NCI-H226 (cell line): ENCODE measurements at regions not wholly inside any gene's neighbourhood (a gene's known extent, or its start where the extent isn't known, plus 50 kb on each side); places are given as distances from the start of the nearest gene placed in this dataset.
"Not testable (repeated sequence)": the region's sequence is repeated elsewhere in the genome, so short reads cannot be mapped to it uniquely, and the experiment has no call there.

Source experiments
- DNase-seq: peaks from one replicate; pipeline ENCODE4 v3.0.0-alpha.2; 2015

- DNase-seq, result not testable (repeated sequence)
Observed at GRCh38 chr15:85267158-85267857, 113.1 kb upstream of the AKAP13 start.

DNA sequence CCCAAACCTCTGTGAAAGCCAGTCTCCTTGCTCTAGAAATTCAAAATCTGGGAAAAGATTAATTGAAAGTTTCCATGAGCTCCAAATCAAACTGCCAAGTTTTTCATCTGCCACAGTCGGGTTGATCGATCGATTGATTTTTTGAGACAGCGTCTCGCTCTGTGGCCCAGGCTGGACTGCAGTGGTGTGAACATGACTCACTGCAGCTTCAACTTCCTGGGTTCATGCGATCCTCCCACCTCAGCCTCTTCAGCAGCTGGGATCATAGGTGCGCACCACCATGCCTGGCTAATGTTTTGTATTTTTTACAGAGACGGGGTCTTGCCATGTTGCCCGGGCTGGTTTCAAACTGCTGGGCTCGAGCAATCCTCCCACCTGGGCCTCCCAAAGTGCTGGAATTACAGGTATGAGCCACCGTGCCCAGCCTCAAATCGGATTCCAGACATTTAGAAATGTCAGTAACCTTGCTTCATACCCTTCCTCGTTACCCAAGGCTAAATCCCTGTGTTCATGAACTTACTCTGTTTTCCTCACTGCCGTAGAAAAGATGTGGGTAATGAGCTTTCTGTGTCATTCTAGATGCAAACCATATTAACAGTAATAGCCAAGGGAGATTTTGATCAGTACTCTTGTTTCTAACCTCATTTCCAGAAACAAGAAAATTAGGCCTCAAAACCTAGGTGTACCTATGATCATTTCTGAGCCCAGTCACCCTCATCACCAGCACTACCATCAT lies 105.9 kb upstream of the AKAP13 start:
- no peak for DNase-seq

- DNase-seq, result no peak
Observed at GRCh38 chr15:85276508-85276907, 103.9 kb upstream of the AKAP13 start.

GRCh38 chr15:85276921-85277320 lies 103.5 kb upstream of the AKAP13 start:
- no peak for DNase-seq

GRCh38 chr15:85277847-85278370 lies 102.5 kb upstream of the AKAP13 start:
- no peak for DNase-seq

- DNase-seq, result no peak
Observed at GRCh38 chr15:85280203-85280602, 100.2 kb upstream of the AKAP13 start.

- DNase-seq, result no peak
Observed at GRCh38 chr15:85281293-85281882, 99.0 kb upstream of the AKAP13 start.

DNA sequence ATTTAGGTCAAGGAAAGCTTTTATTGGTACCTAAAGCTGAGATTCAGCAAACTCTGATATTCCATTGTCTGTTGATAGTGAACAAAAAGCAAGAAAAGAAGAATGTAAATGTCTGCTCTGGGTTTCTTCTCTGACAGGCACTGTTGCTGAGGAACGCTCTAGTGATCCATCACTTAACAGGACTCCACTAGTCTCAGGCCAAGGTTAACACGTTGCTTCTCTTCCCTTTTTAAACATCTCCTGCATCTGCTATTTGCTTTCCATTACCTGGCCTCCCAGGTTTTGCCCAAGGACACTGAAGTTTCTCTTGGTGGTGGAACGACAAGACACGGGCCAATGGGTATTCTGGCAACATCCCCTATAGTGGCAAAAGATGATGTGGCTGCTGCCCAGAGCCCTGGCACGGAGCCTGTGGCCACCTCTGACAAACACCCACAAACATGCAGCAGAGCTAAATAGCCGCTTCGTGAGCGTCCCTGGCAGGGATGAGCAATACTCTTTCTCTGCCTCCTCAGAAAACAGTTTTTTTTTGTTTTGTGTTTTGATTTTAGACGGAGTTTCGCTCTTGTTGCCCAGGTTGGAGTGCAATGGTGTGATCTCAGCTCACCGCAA lies 97.8 kb upstream of the AKAP13 start:
- DNase-seq, result no peak

- not testable (repeated sequence) for DNase-seq
Observed at GRCh38 chr15:85283815-85284214, 96.6 kb upstream of the AKAP13 start.

DNA sequence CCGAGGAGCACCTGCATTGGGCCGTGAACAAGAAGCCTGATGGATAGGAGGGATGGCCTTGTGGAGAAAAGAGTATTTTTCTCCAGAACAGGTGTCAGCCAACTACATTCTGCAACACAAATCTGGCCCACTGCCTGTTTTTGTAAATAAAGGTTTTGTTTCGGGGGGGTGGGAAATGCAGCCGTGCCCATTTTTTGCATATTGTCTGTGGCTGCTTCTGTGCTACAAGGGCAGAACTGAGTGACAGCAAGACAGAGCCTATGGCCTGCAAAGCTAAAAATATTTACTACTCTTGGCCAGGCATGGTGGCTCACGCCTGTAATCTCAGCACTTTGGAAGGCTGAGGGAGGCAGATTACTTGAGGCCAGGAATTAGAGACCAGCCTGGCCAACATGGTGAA lies 95.9 kb upstream of the AKAP13 start:
- DNase-seq, result no peak

DNA sequence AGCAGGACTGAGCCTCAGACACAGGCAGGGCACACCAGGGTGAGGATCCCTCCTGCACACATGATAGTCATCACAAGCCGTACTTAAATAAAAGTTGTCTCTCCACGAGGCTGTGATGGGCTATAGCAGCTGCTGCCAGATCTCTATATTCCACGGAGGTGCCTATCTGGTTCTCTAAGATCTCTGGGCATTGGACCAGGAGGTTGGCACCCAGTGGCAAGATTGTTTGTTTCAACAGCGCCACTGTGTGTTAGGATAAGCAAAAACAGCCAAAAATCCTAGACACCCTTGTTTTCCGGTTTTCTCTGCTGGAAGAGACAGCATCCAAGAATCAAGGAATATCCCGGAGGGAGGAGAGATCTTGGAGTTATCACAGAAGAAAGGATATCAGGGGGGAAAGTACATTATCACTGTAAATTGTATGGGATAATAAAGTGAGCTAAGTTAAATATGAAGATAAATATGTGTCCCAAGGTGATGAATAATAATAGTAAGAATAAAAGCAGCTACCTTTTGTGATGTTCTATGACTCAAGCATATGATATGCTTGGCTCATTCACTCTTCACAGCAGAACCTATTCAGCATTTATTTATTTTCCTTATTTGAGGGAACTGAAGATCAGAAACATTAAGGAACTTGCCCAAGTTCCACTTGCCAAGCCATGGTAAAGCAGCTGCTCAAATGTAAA lies 90.6 kb upstream of the AKAP13 start:
- DNase-seq, result peak; percentile 75

DNA sequence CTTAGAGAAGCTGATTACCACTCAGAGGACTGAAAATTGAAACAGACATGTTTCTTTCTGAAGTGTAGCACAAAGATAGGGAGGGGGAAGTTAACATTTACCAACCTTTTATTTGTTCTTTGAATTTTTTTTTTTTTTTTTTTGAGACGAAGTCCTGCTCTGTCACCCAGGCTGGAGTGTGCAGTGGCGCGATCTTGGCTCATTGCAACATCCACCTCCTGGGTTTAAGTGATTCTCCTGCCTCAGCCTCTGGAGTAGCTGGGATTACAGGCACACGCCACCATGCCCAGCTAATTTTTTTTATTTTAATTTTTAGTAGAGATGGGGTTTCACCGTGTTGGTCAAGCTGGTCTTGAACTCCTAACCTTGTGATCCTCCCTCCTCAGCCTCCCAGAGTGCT lies 87.8 kb upstream of the AKAP13 start:
- not testable (repeated sequence) for DNase-seq

DNA sequence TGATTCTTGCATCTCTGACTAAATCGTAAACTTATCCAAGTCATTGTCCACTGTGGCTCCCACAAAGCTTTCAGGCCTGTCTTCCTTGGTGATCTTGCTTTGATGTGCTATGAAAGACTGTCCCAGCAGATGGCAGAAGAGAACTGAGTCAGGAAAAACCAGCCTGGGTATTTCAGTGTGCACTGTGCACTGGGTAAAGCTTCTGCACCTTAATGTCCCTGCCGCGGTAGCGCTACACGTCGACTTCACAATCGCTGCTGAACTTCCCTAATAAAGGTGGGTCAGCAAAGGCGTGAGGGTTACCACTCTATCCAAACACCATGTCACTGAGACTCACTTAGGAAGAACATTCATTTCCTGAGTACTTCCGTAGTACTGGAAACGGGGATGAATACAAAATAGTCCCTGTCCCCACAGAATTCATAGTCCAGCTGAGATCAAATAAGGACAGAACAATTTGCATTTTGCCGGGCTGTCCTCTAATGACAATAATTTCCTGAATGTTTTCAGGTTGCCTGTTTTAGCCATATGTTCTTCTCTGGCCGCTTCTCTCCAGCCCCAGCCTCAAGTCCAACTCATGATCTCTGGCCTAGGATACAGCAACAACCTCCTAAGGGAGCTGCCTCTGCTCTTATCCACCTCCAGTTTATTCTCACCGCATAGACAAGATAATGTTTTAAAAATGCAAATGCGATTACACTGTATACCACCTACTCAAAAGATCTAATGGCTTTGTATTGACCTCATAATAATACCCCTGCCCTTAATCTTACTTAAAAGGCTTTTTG lies 83.6 kb upstream of the AKAP13 start:
- peak; percentile 71 for DNase-seq

DNA sequence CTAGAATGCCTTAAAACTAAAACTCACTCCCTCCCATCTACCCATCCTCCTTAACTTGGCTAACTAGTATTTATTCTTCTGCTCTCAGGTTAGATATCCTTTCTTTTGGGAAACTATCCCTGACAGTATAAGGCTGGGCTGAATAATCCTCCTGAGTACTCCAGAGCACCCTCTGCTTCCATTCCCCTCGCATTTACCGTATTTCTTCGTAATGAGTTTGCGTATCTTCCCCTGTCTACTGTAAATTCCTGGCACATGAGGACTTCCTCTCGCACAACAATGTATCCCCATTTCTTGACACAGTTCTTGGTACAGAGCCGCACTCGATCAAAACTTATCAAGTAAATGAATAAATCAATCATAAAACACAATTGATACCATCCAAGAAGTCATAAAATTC lies 82.9 kb upstream of the AKAP13 start:
- DNase-seq, result no peak

GRCh38 chr15:85298366-85298765 lies 82.0 kb upstream of the AKAP13 start:
- no peak for DNase-seq

- DNase-seq, result peak; percentile 49
Observed at GRCh38 chr15:85298941-85299340, 81.5 kb upstream of the AKAP13 start.

DNA sequence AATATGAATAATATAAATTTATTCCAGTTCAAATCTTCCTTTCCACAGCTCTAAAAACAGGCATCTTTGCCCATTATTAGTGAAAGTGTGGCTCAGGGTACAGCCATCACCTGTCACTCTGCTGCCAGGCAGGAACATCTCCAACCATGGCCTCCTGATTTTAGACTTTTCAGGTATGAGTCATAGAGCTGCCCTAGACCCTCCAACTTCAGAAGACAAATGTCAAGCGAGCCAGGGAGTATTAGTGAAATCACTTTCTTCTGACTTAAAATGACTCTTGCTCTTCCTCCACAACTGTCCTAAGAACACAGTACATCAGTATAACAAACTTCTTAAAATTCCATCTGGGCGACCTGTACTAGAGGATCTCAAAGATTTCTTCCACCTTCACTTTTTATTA lies 78.1 kb upstream of the AKAP13 start:
- no peak for DNase-seq

DNA sequence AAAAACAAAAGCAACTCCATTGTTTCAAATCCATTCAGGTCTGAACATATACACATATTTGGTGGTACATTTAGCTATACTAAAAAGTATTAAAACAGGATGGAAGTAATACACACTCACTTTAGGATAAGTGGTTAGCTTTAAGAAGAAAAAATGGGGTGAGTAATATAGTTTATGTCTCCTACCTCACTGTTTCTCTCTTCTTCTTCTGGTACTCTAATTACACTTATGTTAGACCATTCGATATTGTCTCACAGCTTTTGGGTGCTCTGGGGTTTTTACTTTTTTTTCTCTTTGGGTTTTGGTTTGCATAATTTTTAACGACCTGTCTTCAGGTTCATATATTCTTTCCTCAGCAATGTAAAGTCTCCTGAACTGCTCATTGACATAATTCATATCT lies 75.4 kb upstream of the AKAP13 start:
- no peak for DNase-seq

- DNase-seq, result no peak
Observed at GRCh38 chr15:85306946-85307686, 73.3 kb upstream of the AKAP13 start.

GRCh38 chr15:85307687-85308045 lies 72.7 kb upstream of the AKAP13 start:
- no peak for DNase-seq

GRCh38 chr15:85311647-85312046 lies 68.8 kb upstream of the AKAP13 start:
- no peak for DNase-seq
